Left lobe of liver (tissue), 2 donors: ENCODE measurements at regions not wholly inside any gene's neighbourhood (a gene's known extent, or its start where the extent isn't known, plus 50 kb on each side); places are given as distances from the start of the nearest gene placed in this dataset.
"Not testable (repeated sequence)": the region's sequence is repeated elsewhere in the genome, so short reads cannot be mapped to it uniquely, and the experiment has no call there.

Experiments used
- ATAC-seq: fragments of 200-7000 bp; cut with Tn5 transposase; one replicate; pipeline ENCODE4 v1.9.1; 2020; ENCODE audit warnings: mild to moderate bottlenecking, moderate library complexity
- DNase-seq: peaks from one replicate; pipeline ENCODE4 v3.0.0-alpha.2; 2020; ENCODE audit warnings: low spot score
- donor health status: DM: no; HTN: no; CAD: no; lungs with moderate emphysema.
- donor health status: DM: no; HTN: yes; CAD: no.

DNA sequence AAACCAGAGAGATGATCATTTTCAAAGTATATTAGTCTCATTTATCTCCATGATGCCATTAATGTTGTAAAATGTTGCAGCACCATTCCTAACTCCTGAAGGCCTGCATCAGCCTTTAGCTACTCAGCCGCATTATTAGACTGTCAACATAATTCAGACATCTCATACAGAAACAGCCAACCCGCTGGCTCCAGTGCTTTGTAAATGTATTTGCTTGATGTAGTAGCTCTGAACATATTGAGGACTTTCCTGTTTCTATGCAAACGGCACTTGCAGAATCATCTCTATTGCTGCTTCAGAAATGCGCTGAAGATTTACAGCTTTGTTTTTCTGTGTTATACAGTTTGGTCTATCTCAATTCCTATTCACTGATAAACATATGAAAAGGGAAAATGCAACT, 372.2 kb downstream of the DSEL start:
- DNase-seq (no peak), ATAC-seq (no peak)

DNA sequence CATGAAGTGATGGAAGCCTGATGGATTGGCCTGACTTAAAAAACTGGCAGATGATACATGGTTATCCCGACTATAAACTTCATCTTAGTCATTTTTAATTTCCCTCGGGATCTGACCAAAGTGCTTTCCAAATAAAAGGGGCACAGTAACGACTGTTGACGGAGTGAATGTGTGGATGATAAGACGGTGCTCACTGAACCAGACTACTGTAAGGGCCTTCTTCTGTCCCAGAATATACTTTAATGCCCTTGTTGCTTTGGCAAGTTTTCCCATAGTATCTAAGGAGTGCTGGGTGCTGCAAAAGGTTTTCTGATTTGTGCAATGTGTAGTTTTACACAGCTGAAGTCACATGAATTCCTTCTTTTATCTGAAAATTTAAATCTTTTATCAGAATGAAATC, 373.5 kb downstream of the DSEL start:
- no peak for DNase-seq
- ATAC-seq = no peak

DNA sequence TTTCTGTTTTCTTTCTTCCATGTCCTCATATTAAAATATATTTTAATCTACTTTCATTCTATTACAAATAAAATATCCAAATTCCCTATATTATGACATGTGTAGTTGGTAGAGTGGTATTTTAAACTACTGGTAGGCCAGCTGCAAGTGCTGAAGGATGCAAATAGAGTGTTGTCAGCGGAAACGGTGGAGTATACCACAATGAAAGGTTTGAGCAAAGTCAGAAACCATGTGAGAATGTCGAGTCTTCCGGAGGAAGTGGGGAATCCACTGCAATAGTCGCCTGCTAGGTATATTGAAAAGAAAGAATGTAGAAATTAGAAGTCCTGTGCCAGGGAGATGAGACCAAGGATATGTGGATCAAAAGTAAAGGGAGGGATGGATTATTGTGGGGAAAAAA, 373.9 kb downstream of the DSEL start:
- ATAC-seq (no peak), DNase-seq (no peak)

DNA sequence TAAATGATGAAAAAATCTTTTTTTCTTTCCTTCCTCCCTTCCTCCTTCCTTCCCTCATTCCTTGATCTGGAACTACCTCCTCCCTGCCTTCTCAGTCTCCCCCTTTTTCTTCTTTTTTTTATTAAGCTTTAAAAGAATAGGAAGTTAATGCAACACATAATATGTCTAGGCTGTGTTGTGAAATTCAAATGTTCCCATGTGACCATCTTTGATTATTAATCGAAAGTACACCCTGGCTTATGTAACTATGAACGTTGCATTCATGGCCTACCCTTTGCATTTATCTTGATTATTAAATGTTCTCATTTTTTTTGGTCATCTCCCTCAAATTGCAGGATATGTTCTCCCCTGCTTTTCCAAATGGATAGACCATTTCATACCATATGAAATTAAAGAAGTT, 376.0 kb downstream of the DSEL start:
- DNase-seq = no peak
- ATAC-seq = peak; percentile 37

DNA sequence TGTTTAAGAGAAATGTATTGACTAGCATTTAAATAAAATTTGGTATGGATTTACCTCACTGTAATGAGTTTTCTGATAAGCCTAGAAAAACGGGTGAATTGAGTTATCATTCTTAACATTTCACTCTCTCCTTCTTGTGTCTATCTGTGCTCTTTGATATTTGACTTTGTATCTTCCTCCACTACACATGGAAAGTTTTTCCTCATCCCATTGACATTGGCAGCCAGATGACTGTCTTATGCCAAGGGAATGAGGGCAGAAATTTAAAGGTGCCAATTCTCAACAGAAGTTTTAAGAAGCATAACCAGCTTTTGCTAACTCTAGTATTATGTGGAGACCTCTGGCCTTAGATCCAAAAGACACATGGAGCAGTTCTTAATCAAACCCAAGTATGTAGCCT, 376.6 kb downstream of the DSEL start:
- DNase-seq (peak; percentile 62), ATAC-seq (peak; percentile 96)

DNA sequence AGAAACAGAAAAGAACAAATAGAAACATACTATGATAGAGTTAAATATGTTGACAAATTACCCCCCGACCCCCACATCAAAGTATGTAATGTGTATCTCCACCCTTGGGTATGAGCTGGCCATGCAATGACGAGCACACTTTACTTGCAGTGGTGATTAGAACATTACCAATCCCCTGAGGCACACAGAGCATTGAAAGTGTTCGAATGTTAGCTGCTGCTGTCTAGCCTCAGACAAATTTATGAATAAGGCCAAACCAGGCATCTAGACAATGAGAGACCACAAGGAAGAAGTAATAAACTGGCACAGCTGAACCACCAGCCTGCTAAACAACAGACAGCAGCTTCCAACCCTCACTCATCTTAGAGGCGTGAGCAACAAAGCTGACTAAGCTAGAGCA, 380.5 kb downstream of the DSEL start:
- DNase-seq = no peak
- no peak for ATAC-seq

DNA sequence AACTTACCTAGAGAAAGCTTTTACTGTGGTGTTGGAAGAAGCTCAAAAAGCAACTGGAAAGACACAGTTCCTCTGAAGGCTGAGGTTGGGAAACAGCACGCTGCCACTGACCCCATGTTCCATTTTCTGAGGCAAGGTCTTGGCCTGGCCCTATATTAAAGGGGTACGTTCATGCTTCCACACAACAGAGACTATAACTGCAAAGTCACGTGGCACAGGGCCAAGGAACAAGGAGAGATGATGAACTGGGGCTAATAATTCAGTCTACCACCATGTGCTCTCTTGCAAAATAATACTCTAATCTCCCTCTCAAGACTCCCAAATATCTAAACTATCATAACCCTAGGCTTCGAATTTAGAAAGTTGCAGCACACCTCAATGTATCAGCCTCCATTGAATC, 381.6 kb downstream of the DSEL start:
- DNase-seq (no peak), ATAC-seq (peak; percentile 27)

DNA sequence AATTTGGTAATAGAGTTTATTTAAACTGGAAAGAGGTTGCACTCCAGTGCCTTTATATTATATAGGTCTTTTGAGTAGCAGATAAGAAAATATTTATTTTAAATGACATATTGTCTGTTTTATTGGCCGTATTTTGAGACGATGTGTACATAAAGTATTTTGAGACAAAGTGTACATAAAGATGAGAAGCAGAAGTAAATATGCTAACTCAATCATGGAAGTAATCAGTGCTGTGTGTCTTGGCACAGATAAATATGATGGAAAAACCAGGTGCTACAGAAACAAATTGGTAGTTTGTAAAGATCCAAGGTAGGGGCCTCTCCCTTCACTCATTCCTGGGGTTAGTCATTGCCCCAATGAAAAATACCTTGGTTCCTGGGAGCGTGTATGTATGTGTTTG, 382.9 kb downstream of the DSEL start:
- no peak for DNase-seq

DNA sequence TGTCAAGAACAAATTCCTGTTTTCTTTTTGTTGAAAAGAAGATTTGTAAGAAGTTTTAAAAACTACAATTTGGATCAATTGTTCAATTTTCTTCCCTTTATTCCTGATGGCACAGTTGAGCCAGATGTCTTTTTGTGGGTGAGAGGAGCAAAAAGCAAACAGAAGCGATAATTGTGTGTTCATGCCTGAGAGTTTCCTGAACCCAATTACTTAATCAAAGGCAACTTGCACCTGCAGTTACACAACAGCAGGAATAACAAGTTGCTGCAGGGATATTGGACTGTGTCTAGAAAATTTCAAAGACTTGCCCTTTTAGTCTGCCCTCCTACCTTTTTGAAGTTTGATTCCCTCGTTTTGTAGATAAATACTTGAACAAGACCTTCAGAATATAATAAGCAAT, 383.6 kb downstream of the DSEL start:
- peak; percentile 84 for ATAC-seq

More for the DNA sequence above, 382.9 kb downstream of the DSEL start:
- no peak for ATAC-seq

DNA sequence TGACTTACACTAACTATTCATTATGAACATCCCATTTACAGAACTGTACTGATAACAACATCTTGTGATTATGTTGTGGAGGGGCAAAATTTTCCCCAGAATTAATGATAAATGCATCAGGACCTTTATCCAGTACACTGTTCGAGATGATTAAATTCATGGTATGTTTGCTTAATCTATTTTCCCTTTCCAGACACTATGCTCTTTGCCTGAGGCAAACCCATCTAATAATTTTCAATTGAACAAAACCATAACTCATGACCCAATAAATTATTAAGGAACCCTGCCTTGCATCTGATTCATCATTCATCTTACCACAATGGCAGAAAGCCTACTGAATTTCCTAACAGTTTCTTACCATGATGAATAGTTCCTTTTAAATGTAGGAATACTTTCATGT, 385.0 kb downstream of the DSEL start:
- DNase-seq (no peak), ATAC-seq (no peak)

More for the DNA sequence above, 383.6 kb downstream of the DSEL start:
- no peak for DNase-seq

DNA sequence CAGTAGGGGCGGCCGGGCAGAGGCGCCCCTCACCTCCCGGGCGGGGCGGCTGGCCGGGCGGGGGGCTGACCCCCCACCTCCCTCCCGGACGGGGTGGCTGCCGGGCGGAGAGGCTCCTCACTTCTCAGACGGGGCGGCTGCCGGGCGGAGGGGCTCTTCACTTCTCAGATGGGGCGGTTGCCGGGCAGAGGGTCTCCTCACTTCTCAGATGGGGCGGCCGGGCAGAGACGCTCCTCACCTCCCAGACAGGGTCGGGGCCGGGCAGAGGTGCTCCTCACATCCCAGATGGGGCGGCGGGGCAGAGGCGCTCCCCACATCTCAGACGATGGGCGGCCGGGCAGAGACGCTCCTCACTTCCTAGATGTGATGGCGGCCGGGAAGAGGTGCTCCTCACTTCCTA, 389.8 kb downstream of the DSEL start:
- DNase-seq, ATAC-seq: not testable (repeated sequence)

DNA sequence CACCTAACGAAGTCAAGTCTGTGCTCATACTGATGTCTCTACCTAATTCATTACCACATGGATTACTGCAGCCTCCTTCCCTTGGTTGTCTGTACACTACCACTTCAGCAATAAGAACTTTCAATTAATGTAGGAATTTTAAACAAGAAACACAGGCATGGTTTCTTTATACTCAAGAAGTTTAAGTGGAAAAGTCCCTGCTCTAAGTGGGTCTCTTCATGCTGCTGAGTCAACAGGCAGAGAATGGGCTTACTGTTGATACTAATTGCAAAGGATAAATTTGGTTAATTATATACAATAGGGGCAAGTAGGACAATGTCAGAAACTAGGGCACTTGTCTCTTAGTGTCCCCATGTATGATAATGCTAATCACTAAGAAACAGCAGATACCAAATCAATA, 392.6 kb downstream of the DSEL start:
- no peak for DNase-seq
- no peak for ATAC-seq

DNA sequence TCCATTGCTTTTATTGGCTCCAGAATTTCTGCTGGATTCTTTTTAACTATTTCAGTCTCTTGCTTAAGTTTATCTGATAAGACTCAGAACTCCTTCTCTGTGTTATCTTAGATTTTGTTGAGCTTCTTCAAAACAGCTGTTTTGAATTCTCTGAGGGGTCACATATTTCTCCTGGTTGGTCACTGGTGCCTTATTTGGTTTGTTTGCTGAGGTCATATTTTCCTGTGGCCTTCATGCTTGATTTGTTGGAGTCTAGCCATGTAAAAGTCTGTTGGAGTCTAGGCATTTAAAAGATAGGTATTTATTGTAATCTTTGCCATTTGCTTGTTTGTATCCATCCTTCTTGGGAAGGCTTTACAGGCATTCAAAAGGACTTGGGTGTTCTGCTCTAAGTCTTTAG, 398.7 kb downstream of the DSEL start:
- ATAC-seq = no peak
- DNase-seq = no peak

DNA sequence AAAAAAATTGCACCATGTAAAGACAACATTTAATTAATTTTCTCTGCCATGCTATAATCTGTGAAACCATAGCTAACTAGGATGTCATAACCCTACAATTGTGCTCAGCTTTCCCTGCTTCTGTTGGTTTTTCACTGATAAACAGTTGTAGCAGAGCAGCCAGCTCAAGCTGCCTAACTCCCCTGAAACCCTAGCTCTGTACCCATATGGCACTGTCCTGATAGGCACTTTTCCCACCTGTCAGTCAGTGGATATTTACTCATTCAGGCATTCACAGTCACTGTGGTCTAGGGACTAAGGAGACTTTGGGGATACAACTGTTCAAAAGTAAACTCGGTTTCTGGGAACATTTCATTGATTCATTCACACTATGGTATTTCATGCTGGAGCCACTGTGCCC, 407.0 kb downstream of the DSEL start:
- ATAC-seq (peak; percentile 29), DNase-seq (no peak)

DNA sequence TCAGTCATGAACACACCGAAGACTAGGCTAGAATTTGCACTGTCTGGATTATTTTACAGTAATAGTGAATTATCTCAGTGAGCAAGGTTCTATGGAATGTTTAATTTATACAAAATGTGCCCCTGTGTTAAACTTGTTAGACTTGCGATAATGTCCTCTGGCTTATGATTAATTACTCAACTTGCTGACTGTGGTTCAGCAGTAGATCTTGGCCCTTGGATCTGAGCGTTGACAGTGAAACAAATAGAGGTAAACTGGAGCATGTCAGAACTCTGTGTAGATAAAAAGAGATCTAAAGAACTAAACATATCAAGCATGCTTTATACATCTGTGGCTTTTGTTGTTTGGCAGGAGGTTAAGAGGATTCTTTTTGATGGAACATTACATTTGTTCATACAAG, 407.6 kb downstream of the DSEL start:
- ATAC-seq (peak; percentile 84), DNase-seq (no peak)

DNA sequence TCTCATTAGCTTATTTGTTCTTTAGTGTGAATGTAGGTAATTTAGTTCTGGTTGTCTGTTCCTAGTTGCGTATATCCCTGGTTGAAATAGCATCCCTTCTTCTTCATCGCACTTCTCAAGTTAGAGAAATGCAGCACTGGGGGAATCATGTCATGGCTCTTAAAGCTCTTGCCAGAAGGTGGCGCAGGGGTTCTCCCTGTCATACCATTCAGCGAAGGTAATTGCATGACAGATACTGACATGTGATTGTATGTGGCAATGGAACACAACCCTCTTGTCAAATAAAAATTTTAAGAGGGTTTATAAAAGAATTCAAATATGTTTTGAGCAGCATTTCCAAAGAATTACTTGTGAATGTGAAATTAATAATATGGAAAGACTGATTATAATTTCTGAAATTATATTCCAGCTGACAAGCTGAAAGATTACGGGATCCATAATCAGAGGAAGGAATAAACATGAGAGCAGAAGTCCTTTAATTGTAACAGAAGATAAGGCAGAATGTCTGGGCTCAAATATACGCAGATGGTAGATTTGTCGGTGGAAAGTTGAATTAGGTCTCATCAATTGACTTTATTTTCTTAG, 411.7 kb downstream of the DSEL start:
- ATAC-seq = peak; percentile 99

DNA sequence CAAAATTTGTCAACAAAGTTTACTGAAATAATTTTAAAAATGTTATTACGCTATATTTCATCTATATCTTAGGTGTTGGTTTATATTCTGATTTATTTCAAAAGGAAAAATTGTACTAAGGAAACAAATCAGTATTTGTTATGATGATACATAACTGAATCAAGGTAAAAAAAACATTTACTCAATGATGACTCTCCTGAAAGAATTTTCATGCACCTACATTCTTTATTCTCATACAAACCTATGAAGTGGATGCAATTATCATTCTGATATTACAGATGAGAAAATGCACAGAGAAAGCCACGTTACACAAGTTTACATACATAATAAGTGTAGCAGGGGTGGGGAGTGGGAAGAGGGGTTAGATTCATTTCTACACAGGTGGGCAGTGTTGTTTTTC, 422.4 kb downstream of the DSEL start:
- no peak for DNase-seq
- no peak for ATAC-seq

More for the DNA sequence above, 411.7 kb downstream of the DSEL start:
- peak; percentile 76 for DNase-seq

DNA sequence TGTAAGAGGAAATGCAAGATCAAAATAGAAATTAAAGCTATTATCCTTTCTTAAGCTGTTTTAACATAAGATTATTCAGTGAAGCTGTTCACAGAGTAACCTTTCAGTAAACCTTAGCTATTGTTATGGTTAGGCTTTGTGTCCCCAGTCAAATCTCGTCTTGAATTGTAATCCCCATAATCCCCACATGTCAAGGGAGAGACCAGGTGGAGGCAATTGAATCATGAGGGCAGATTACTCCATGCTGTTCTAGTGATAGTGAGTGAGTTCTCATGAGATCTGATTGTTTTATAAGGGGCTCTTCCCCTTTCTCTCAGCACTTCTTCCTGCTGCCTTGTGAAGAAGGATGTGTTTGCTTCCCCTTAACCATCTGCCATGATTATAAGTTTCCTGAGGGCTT, 424.4 kb downstream of the DSEL start:
- DNase-seq (no peak), ATAC-seq (no peak)

DNA sequence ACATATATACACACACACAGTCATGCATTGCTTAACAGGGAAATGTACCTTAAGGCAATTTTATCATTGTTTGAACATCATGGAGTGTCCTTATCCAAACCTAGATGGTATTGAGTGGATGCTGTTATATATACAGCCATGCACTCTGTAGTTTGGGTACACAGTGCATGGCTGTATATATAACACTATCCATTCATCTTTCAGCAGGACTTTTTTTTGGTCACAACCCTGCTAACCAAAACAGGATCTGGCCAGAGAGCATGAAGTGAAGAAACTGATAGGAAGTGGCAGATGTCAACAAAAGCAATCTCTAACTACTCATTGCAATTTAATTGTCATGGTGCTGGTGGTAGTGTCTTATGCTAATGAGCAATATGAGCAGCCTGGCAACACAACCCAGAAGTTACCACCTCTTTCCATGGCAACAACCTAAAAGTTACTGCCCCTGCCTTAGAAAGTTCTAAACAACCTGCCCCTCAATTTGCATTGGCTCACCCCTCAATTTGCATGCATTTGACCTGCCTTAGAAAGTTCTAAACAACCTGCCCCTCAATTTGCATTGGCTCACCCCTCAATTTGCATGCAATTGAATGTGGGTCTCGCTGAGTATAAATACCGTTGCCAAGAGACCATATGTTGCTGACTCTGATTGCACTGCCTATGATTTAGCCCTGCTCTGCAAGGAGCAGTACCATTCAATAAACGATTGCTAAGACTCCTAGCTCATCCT, 434.9 kb downstream of the DSEL start:
- no peak for ATAC-seq
- no peak for DNase-seq

DNA sequence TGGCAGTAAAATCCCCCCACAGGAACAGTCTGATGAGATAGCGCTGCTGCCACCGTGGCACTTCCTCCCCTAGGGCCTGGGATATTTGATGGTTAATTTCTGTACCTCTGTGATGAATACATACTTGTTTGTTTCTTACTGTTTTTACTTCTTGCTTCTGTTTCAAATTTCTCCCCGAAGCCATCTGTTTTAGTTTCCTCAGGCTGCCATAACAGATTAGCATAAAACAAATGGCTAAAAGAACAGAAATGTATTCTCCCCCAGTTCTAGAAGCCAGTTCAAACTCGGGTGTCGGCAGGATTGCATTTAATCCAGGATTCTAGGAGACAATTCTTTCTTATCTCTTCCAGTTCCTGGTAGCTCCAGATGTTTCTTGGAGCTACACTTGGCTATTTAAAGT, 435.9 kb downstream of the DSEL start:
- ATAC-seq = no peak

DNA sequence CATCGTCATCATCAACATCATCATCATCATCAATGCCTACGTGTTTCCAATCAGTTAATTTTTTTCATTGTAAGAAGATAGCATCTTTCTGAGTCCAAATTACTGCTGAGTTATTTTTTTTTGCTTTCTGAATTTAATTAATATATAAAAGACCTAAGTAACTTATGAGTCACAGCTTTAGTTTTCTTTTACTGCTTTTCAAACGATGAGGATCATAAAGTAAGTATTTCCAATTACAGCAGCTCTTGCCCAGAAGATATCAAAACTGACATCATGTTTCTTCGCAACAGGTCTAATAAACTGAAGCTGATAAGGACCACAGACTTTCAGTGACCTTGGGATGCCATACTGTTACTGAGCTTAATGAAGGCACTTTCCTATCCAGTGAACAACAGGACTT, 442.2 kb downstream of the DSEL start:
- DNase-seq (no peak), ATAC-seq (no peak)

More for the DNA sequence above, 435.9 kb downstream of the DSEL start:
- DNase-seq = no peak

DNA sequence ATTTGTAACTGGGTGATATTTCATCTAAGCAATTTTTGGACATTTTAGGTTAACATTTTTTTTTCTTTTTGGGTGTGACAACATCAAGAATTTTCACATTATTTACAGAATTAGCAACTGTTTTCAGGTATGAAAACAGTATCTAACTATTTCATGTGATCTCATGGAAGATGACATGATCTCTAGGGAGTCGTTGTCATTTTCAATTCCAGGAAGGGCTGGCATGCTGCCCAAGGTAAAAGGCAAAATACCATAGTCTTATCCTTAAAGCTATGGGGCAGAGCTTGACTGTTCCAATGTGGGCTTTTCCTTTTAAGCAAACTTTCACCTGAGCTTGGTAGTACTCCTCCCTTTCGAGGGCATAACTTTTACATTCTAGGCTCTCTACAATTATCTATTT, 443.7 kb downstream of the DSEL start:
- no peak for DNase-seq
- no peak for ATAC-seq

DNA sequence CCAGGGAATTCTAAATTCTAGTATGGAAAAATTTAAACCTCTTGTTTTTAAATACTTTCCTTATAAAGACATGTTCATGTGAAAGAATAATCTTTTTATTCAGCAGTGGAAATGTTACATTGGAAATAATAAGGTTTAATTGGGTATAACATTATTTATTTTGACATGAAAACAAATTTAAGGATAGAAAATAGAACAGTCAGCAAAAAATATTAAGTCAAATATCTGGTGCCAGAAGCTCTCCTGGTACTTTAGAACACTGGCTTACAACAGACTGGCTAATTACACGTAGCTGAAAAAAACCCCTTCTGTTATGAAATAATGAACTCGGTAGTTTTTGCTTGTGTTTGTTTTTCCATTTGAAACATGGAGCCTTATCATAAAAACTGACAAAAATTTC, 447.9 kb downstream of the DSEL start:
- ATAC-seq (no peak), DNase-seq (no peak)
